Spinal cord (tissue), 9 donors: ENCODE measurements at regions not wholly inside any gene's neighbourhood (a gene's known extent, or its start where the extent isn't known, plus 50 kb on each side); places are given as distances from the start of the nearest gene placed in this dataset.
A peak's percentile ranks its signal among the peaks of the same experiment; 100 is the strongest.

Experiments
- DNase-seq, 6 donors: peaks; one replicate each; pipeline versions ENCODE4 v3.0.0 to v3.0.0-alpha.2; 2013 to 2015; ENCODE audit warnings: low spot score in 6 of 6, low read depth in 4 of 6
- H3K27ac ChIP-seq: one replicate; pipeline ENCODE4 v1.5.1; 2013; ENCODE audit warnings: low read depth, low read length, control low read depth
- H3K27me3 ChIP-seq: one replicate; pipeline ENCODE4 v1.6.1; 2013; ENCODE audit warnings: low read length; ENCODE audit not compliant: control insufficient read depth, insufficient read depth
- H3K36me3 ChIP-seq: one replicate; pipeline ENCODE4 v1.6.1; 2013; ENCODE audit warnings: low read length; ENCODE audit not compliant: control insufficient read depth, insufficient read depth
- H3K4me1 ChIP-seq: one replicate; pipeline ENCODE4 v1.6.1; 2013; ENCODE audit warnings: low read length; ENCODE audit not compliant: control insufficient read depth, insufficient read depth
- H3K4me3 ChIP-seq: one replicate; pipeline ENCODE4 v1.5.1; 2013; ENCODE audit warnings: low read depth, low read length, control low read depth
- H3K9me3 ChIP-seq: one replicate; pipeline ENCODE4 v1.6.1; 2013; ENCODE audit warnings: low read length; ENCODE audit not compliant: control insufficient read depth, insufficient read depth
- WGBS: methylation state at CpG from one replicate; pipeline ENCODE4 v1.1.5; 2013; ENCODE audit warnings: missing lambda C conversion rate; ENCODE audit not compliant: insufficient coverage; 5-methylcytosine and 5-hydroxymethylcytosine counted together
- donor health status: healthy.

GRCh38 chr9:16976427-16976826 lies 106.0 kb upstream of the BNC2 start:
- no peaks in the 10 kb centered on the region for H3K27me3 ChIP-seq
- no peak overlapping the region for H3K27ac ChIP-seq
- H3K4me1 ChIP-seq, result no peaks in the 10 kb centered on the region
- WGBS, result no CpG with 5 or more reads among the region's 4 CpGs
- no peaks in the 10 kb centered on the region for H3K36me3 ChIP-seq
- DNase-seq, result no peak
- no peak overlapping the region for H3K4me3 ChIP-seq
- H3K9me3 ChIP-seq, result no peaks in the 10 kb centered on the region

- Histone ChIP-seq H3K27ac (no peak overlapping the region), H3K27me3 (no peaks in the 10 kb centered on the region), H3K9me3 (no peaks in the 10 kb centered on the region), H3K36me3 (no peaks in the 10 kb centered on the region), H3K4me3 (no peak overlapping the region), H3K4me1 (no peaks in the 10 kb centered on the region)
- no peak for DNase-seq
- WGBS, result no CpG with 5 or more reads among the region's 5 CpGs
Measured at GRCh38 chr9:16974436-16974835, 104.0 kb upstream of the BNC2 start.

DNA sequence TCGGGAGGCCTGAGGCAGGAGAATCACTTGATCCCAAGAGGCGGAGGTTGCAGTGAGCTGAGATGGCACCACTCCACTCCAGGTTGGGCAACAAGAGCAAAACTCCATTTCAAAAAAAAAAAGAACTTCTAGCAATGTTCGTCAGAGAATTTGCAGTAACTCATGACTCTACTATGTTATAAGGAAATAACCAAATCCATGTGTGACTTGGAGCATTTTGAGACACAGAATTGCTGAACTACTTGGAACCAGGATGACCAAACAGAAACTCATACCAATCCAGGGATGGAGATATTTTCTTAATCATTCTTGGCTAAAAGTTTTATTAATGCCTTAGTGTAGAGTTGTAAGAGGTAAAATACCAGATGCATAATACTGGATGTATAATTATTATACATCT lies 99.9 kb upstream of the BNC2 start:
- no peak for DNase-seq
- no peaks in the 10 kb centered on the region for H3K27me3 ChIP-seq
- 100% methylated on average over 1 of the region's 3 CpGs for WGBS
- H3K27ac ChIP-seq, result no peak overlapping the region
- H3K4me1 ChIP-seq, result no peaks in the 10 kb centered on the region
- no peaks in the 10 kb centered on the region for H3K9me3 ChIP-seq
- H3K4me3 ChIP-seq, result no peak overlapping the region
- H3K36me3 ChIP-seq, result no peaks in the 10 kb centered on the region

- H3K27me3 ChIP-seq, result no peaks in the 10 kb centered on the region
- H3K9me3 ChIP-seq, result peaks cover 1% of the 10 kb centered on the region
- H3K36me3 ChIP-seq, result no peaks in the 10 kb centered on the region
- no peaks in the 10 kb centered on the region for H3K4me1 ChIP-seq
- H3K27ac ChIP-seq, result no peak overlapping the region
- DNase-seq, result no peak
- no peak overlapping the region for H3K4me3 ChIP-seq
- WGBS, result 100% methylated on average over 4 of the region's 10 CpGs
Measured at GRCh38 chr9:16964228-16964627, 93.8 kb upstream of the BNC2 start.

GRCh38 chr9:16960084-16960483 lies 89.6 kb upstream of the BNC2 start:
- Histone ChIP-seq H3K9me3 (peaks cover 1% of the 10 kb centered on the region), H3K27me3 (no peaks in the 10 kb centered on the region), H3K4me1 (no peaks in the 10 kb centered on the region), H3K4me3 (no peak overlapping the region), H3K36me3 (no peaks in the 10 kb centered on the region), H3K27ac (no peak overlapping the region)
- WGBS, result no CpG with 5 or more reads among the region's 2 CpGs
- DNase-seq, result no peak

- H3K27me3 ChIP-seq, result no peaks in the 10 kb centered on the region
- no peaks in the 10 kb centered on the region for H3K4me1 ChIP-seq
- H3K4me3 ChIP-seq, result no peak overlapping the region
- H3K9me3 ChIP-seq, result peaks cover 1% of the 10 kb centered on the region
- DNase-seq, result no peak
- H3K36me3 ChIP-seq, result no peaks in the 10 kb centered on the region
- H3K27ac ChIP-seq, result no peak overlapping the region
Measured at GRCh38 chr9:16959391-16959790, 88.9 kb upstream of the BNC2 start.

DNA sequence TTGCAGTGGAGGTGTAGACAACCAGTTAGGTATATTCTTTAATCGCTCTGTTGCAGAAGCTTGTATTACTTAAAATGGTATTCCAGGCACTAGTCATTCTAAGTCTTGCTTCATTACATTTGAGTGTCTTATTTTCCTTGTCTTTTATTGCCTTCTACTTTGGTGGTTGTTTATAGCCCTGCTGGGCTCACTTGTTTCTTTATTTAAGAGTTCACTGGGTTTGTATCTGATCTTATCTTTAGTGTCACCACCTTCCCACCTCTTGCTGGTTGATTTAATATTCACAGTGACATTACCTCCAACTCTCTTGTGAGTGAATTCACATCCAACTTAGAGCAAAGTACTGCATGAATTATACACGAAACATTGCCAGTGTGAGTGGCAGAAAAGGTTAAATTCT lies 83.6 kb upstream of the BNC2 start:
- H3K4me1 ChIP-seq, result no peaks in the 10 kb centered on the region
- WGBS, result no CpG with 5 or more reads among the region's 2 CpGs
- H3K4me3 ChIP-seq, result no peak overlapping the region
- H3K27ac ChIP-seq, result no peak overlapping the region
- DNase-seq, result peak in 1 of 6 donors; percentile 59
- H3K9me3 ChIP-seq, result no peaks in the 10 kb centered on the region
- H3K27me3 ChIP-seq, result no peaks in the 10 kb centered on the region
- no peaks in the 10 kb centered on the region for H3K36me3 ChIP-seq

- no CpG with 5 or more reads among the region's 2 CpGs for WGBS
- no peaks in the 10 kb centered on the region for H3K27me3 ChIP-seq
- H3K9me3 ChIP-seq, result no peaks in the 10 kb centered on the region
Measured at GRCh38 chr9:16951502-16951901, 81.0 kb upstream of the BNC2 start.

DNA sequence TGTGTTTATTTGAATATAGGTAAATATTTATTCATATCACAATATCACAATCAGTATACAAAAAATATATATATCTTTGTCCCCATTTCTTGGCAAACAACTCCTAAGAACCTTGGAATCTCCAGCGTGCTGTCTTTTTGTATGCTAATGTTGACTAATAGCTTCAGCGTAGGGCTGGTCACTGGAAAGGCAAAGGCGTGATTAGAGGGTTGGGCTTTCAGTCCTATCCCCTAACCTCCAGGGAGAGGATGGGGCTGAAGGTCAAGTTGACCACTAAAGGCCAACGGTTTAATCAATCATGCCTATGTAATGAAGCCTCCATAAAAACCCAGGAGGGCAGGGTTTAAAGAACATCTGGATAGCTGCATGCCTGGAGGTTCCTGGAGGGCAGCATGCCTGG lies 79.6 kb upstream of the BNC2 start:
- Histone ChIP-seq H3K36me3 (no peaks in the 10 kb centered on the region), H3K9me3 (no peaks in the 10 kb centered on the region), H3K27me3 (no peaks in the 10 kb centered on the region), H3K27ac (no peak overlapping the region), H3K4me3 (no peak overlapping the region), H3K4me1 (no peaks in the 10 kb centered on the region)
- no CpG with 5 or more reads among the region's 4 CpGs for WGBS
- no peak for DNase-seq

More at GRCh38 chr9:16951502-16951901, 81.0 kb upstream of the BNC2 start:
- H3K36me3 ChIP-seq, result no peaks in the 10 kb centered on the region
- no peaks in the 10 kb centered on the region for H3K4me1 ChIP-seq
- H3K4me3 ChIP-seq, result no peak overlapping the region
- no peak for DNase-seq
- no peak overlapping the region for H3K27ac ChIP-seq

GRCh38 chr9:16930578-16930977 lies 60.1 kb upstream of the BNC2 start:
- Histone ChIP-seq H3K9me3 (no peaks in the 10 kb centered on the region), H3K27me3 (no peaks in the 10 kb centered on the region), H3K36me3 (no peaks in the 10 kb centered on the region), H3K4me3 (no peak overlapping the region), H3K4me1 (no peaks in the 10 kb centered on the region), H3K27ac (no peak overlapping the region)
- WGBS, result 100% methylated on average over 1 of the region's 2 CpGs
- DNase-seq, result no peak
